GM12891 (cell line): ENCODE measurements at regions not wholly inside any gene's neighbourhood (a gene's known extent, or its start where the extent isn't known, plus 50 kb on each side); places are given as distances from the start of the nearest gene placed in this dataset.

ENCODE experiments used
- POLR2A ChIP-seq: IDR thresholded peaks from 2 replicates; pipeline ENCODE4 v1.6.1; 2011; ENCODE audit warnings: low read depth, low read length, control low read depth
- POLR2AphosphoS5 ChIP-seq: IDR thresholded peaks from 2 replicates; pipeline ENCODE4 v1.6.1; 2011; ENCODE audit warnings: low read depth, low read length, control low read depth
- POU2F2 ChIP-seq: IDR thresholded peaks from 2 replicates; pipeline ENCODE4 v1.6.1; 2011; ENCODE audit warnings: low read depth, mild to moderate bottlenecking, control low read depth, low read length, moderate library complexity
- SPI1 ChIP-seq: IDR thresholded peaks from 2 replicates; pipeline ENCODE4 v1.6.1; 2011; ENCODE audit warnings: low read depth, low read length, control low read depth
- TAF1 ChIP-seq: IDR thresholded peaks from 2 replicates; pipeline ENCODE4 v1.6.1; 2011; ENCODE audit warnings: low read depth, low read length, control low read depth

DNA sequence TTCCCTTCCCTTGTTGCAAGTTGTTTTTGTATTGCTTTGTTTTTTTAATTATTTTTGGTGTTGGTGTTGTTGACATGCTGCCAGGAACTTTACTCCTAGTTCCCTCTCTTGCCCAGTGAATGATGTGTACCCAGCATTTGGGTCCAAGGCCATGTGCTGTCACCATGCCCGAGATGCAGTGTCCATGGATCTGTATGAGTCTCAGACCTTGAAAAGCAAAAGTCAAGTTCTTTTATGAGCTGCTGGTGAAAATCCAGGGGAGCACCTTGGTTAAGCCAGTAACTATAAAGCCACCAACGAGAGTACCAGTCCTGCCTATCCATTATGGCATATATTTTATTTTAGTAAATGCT is 236.4 kb downstream of the BCL11A start:
- TF ChIP-seq POLR2A: no peak
- TF ChIP-seq TAF1: no peak
- TF ChIP-seq SPI1: no peak
- TF ChIP-seq POLR2AphosphoS5: no peak
- no peak for TF ChIP-seq POU2F2
